ENCODE measurements at regions not wholly inside any gene's neighbourhood (a gene's known extent, or its start where the extent isn't known, plus 50 kb on each side); places are given as distances from the start of the nearest gene placed in this dataset.

- no peak for DNase-seq (ENCODE audit: low read depth in 2 of 2)
These were observed 83.8 kb downstream of the AXIN2 start for GRCh38 chr17:65477600-65477999.

GRCh38 chr17:65474660-65475059 is 86.8 kb downstream of the AXIN2 start:
- DNase-seq (ENCODE audit: low read depth in 2 of 2), result no peak

- DNase-seq (ENCODE audit: low read depth in 2 of 2), result no peak
These were observed 87.5 kb downstream of the AXIN2 start for GRCh38 chr17:65473985-65474384.

GRCh38 chr17:65473363-65473762 is 88.1 kb downstream of the AXIN2 start:
- no peak for DNase-seq (ENCODE audit: low read depth in 2 of 2)

GRCh38 chr17:65472666-65473309 is 88.7 kb downstream of the AXIN2 start:
- no peak for DNase-seq (ENCODE audit: low read depth in 2 of 2)

- DNase-seq (ENCODE audit: low read depth in 2 of 2), result no peak
These were observed 90.7 kb downstream of the AXIN2 start for GRCh38 chr17:65470783-65471182.

GRCh38 chr17:65468321-65468720 is 93.1 kb downstream of the AXIN2 start:
- no peak for DNase-seq (ENCODE audit: low read depth in 2 of 2)

GRCh38 chr17:65467156-65467555 is 94.3 kb downstream of the AXIN2 start:
- DNase-seq (ENCODE audit: low read depth in 2 of 2), result no peak

GRCh38 chr17:65466547-65466946 is 94.9 kb downstream of the AXIN2 start:
- no peak for DNase-seq (ENCODE audit: low read depth in 2 of 2)

- no peak for DNase-seq (ENCODE audit: low read depth in 2 of 2)
These were observed 98.2 kb downstream of the AXIN2 start for GRCh38 chr17:65463242-65463641.

GRCh38 chr17:65459677-65460347 is 101.6 kb downstream of the AXIN2 start:
- no peak for DNase-seq (ENCODE audit: low read depth in 2 of 2)

GRCh38 chr17:65457635-65458257 is 103.7 kb downstream of the AXIN2 start:
- no peak for DNase-seq (ENCODE audit: low read depth in 2 of 2)

GRCh38 chr17:65457183-65457582 is 104.3 kb downstream of the AXIN2 start:
- DNase-seq (ENCODE audit: low read depth in 2 of 2), result no peak

- no peak for DNase-seq (ENCODE audit: low read depth in 2 of 2)
These were observed 104.9 kb downstream of the AXIN2 start for GRCh38 chr17:65456368-65457151.

- DNase-seq (ENCODE audit: low read depth in 2 of 2), result no peak
These were observed 105.5 kb downstream of the AXIN2 start for GRCh38 chr17:65455972-65456343.

- DNase-seq (ENCODE audit: low read depth in 2 of 2), result no peak
These were observed 106.1 kb downstream of the AXIN2 start for GRCh38 chr17:65455154-65455971.

GRCh38 chr17:65453204-65453931 is 108.1 kb downstream of the AXIN2 start:
- DNase-seq (ENCODE audit: low read depth in 2 of 2), result no peak

- no peak for DNase-seq (ENCODE audit: low read depth in 2 of 2)
These were observed 112.0 kb downstream of the AXIN2 start for GRCh38 chr17:65449495-65449894.

GRCh38 chr17:65447823-65448222 is 113.6 kb downstream of the AXIN2 start:
- DNase-seq (ENCODE audit: low read depth in 2 of 2), result no peak

GRCh38 chr17:65446838-65447526 is 114.5 kb downstream of the AXIN2 start:
- DNase-seq (ENCODE audit: low read depth in 2 of 2), result no peak

Measured in stimulated activated CD4-positive, alpha-beta T cell treated with anti-CD3 and anti-CD28 coated beads, Interleukin-15, amount 100 ng/mL, for 48 hours (primary cell).